Neuronal stem cell (in vitro differentiated cells): ENCODE measurements at regions not wholly inside any gene's neighbourhood (a gene's known extent, or its start where the extent isn't known, plus 50 kb on each side); places are given as distances from the start of the nearest gene placed in this dataset.
"Not testable (repeated sequence)": the region's sequence is repeated elsewhere in the genome, so short reads cannot be mapped to it uniquely, and the experiment has no call there.

Source experiments
- DNase-seq: peaks from one replicate; pipeline ENCODE4 v3.0.0-alpha.2; 2013; ENCODE audit warnings: low spot score
- H2AFZ ChIP-seq: one replicate; pipeline ENCODE4 v1.6.1; 2013; ENCODE audit warnings: mild to moderate bottlenecking, low read length, inconsistent platforms
- H2AK5ac ChIP-seq: 2 replicates; pipeline ENCODE4 v1.6.1; 2013; ENCODE audit warnings: low read depth, mild to moderate bottlenecking, inconsistent platforms, low read length, moderate library complexity, mixed read lengths
- H2BK120ac ChIP-seq: 2 replicates; pipeline ENCODE4 v1.6.1; 2013; ENCODE audit warnings: low read depth, mild to moderate bottlenecking, inconsistent platforms, low read length, moderate library complexity, mixed read lengths
- H2BK12ac ChIP-seq: one replicate; pipeline ENCODE4 v1.6.1; 2013; ENCODE audit warnings: low read length, inconsistent platforms
- H2BK15ac ChIP-seq: 2 replicates; pipeline ENCODE4 v1.6.1; 2013; ENCODE audit warnings: mild to moderate bottlenecking, low read length, inconsistent platforms, mixed read lengths
- H2BK5ac ChIP-seq: one replicate; pipeline ENCODE4 v1.6.1; 2013; ENCODE audit warnings: inconsistent platforms, mild to moderate bottlenecking, low read length, moderate library complexity
- H3K14ac ChIP-seq: one replicate; pipeline ENCODE4 v1.6.1; 2013; ENCODE audit warnings: low read length, inconsistent platforms
- H3K18ac ChIP-seq: 2 replicates; pipeline ENCODE4 v1.6.1; 2013; ENCODE audit warnings: low read length, inconsistent platforms
- H3K23ac ChIP-seq: 2 replicates; pipeline ENCODE4 v1.6.1; 2013; ENCODE audit warnings: low read depth, mild to moderate bottlenecking, mixed read lengths, low read length, inconsistent platforms; ENCODE audit not compliant: poor library complexity
- H3K27ac ChIP-seq: replicated peaks from 3 replicates; pipeline ENCODE4 v1.5.1; 2013; ENCODE audit warnings: low read length, inconsistent platforms
- H3K27me3 ChIP-seq, 3 experiments: 2 replicates each; pipeline ENCODE4 v1.6.1; 2013; ENCODE audit warnings: low read length in 3 of 3, mild to moderate bottlenecking in 2 of 3, inconsistent platforms in 1 of 3, low read depth in 1 of 3, mixed read lengths in 1 of 3, moderate library complexity in 1 of 3; ENCODE audit not compliant: control insufficient read depth in 3 of 3, insufficient read depth in 3 of 3
- H3K36me3 ChIP-seq, 2 donors: replicated peaks in 1 of 2; 2 replicates each; pipeline ENCODE4 v1.6.1; 2013; ENCODE audit warnings: low read length in 2 of 2; ENCODE audit not compliant: control insufficient read depth in 2 of 2, insufficient read depth in 2 of 2
- H3K4ac ChIP-seq: 2 replicates; pipeline ENCODE4 v1.6.1; 2013; ENCODE audit warnings: inconsistent platforms, mild to moderate bottlenecking, low read length, moderate library complexity
- H3K4me1 ChIP-seq, 2 donors: 1 replicate in 1 of 2; 2 replicates in 1 of 2; pipeline ENCODE4 v1.6.1; 2013; ENCODE audit warnings: low read length in 2 of 2, low read depth in 1 of 2; ENCODE audit not compliant: control insufficient read depth in 2 of 2, insufficient read depth in 1 of 2
- H3K4me2 ChIP-seq: one replicate; pipeline ENCODE4 v1.6.1; 2013; ENCODE audit warnings: mild to moderate bottlenecking, low read length, inconsistent platforms; ENCODE audit not compliant: insufficient read depth, poor library complexity, severe bottlenecking
- H3K4me3 ChIP-seq, 2 donors: 2 replicates each; pipeline ENCODE4 v1.5.1; 2013; ENCODE audit warnings: low read length in 2 of 2, mild to moderate bottlenecking in 2 of 2, inconsistent platforms in 1 of 2, moderate library complexity in 1 of 2
- H3K79me1 ChIP-seq: one replicate; pipeline ENCODE4 v1.6.1; 2013; ENCODE audit warnings: low read depth, mild to moderate bottlenecking, inconsistent platforms, low read length, moderate library complexity
- H3K9ac ChIP-seq: one replicate; pipeline ENCODE4 v1.6.1; 2013; ENCODE audit warnings: mild to moderate bottlenecking, low read depth, low read length, inconsistent platforms; ENCODE audit not compliant: poor library complexity
- H3K9me3 ChIP-seq, 2 donors: replicated peaks in 1 of 2; 2 replicates each; pipeline versions ENCODE3 to v1.6.1; 2013; ENCODE audit warnings: low read length in 2 of 2, mild to moderate bottlenecking in 2 of 2, inconsistent platforms in 1 of 2, low read depth in 1 of 2, mixed read lengths in 1 of 2, moderate library complexity in 1 of 2; ENCODE audit not compliant: control insufficient read depth in 2 of 2, insufficient read depth in 1 of 2
- H4K8ac ChIP-seq: one replicate; pipeline ENCODE4 v1.6.1; 2013; ENCODE audit warnings: low read depth, mild to moderate bottlenecking, inconsistent platforms, low read length, moderate library complexity
- H4K91ac ChIP-seq: one replicate; pipeline ENCODE4 v1.6.1; 2013; ENCODE audit warnings: low read length, low read depth, mild to moderate bottlenecking, inconsistent platforms; ENCODE audit not compliant: poor library complexity
- WGBS, 2 donors: extraction: QIAGEN DNeasy Blood & Tissue Kit; methylation state at CpG; one replicate each; pipeline ENCODE4 v1.1.7; 2013; ENCODE audit warnings: missing lambda C conversion rate in 2 of 2, mixed read lengths in 1 of 2; ENCODE audit not compliant: insufficient read length in 2 of 2, insufficient replicate concordance in 1 of 2; ENCODE audit errors: extremely low coverage in 2 of 2; 5-methylcytosine and 5-hydroxymethylcytosine counted together

- Histone ChIP-seq H3K23ac (no peak overlapping the region), H3K14ac (no peak overlapping the region), H3K4ac (no peak overlapping the region), H3K4me2 (no peak overlapping the region), H3K4me1 (peaks cover 0 to 8% of the 10 kb centered on the region in 2 donors), H2BK12ac (no peak overlapping the region), H3K18ac (no peak overlapping the region), H2AFZ (no peak overlapping the region), H3K4me3 (no peak overlapping the region), H2AK5ac (no peak overlapping the region), H2BK5ac (no peak overlapping the region), H4K91ac (no peak overlapping the region), H3K27ac (no peak overlapping the region), H3K36me3 (no peaks in the 10 kb centered on the region), H3K9ac (no peak overlapping the region), H4K8ac (no peak overlapping the region), H3K9me3 (no peaks in the 10 kb centered on the region), H2BK15ac (no peak overlapping the region), H2BK120ac (no peak overlapping the region), H3K27me3 (no peaks in the 10 kb centered on the region), H3K79me1 (no peaks in the 10 kb centered on the region)
- WGBS, 2 donors: no CpG with 5 or more reads among the region's 5 CpGs
- DNase-seq: no peak
Observed at GRCh38 chr2:60347781-60348180, 205.7 kb downstream of the BCL11A start.

DNA sequence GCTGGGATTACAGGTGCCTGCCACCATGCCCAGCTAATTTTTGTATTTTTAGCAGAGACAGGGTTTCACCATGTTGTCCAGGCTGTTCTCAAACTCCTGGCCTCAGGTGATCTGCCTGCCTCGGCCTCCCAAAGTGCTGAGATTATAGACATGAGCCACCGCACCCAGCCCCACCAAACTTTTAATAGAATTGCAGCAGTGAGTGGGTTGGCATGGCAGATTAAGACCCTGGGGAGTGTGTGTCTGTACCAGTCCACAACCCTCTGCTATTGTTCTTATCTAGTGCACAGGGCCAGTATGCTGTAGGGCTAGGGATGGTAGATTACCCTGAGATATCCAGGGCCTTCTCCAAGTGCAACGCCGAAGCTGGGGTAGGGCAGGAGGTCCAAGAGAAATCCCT lies 211.0 kb downstream of the BCL11A start:
- not testable (repeated sequence) for H3K27me3 ChIP-seq, DNase-seq
- WGBS, 2 donors: no CpG with 5 or more reads among the region's 4 CpGs

GRCh38 chr2:60341151-60341550 lies 212.3 kb downstream of the BCL11A start:
- WGBS, 2 donors: no CpG with 5 or more reads among the region's 7 CpGs
- no peak overlapping the region for H3K18ac ChIP-seq
- H4K8ac ChIP-seq: no peak overlapping the region

More for the DNA sequence above, 211.0 kb downstream of the BCL11A start:
- not testable (repeated sequence) for H2AK5ac ChIP-seq, H4K91ac ChIP-seq, H3K4ac ChIP-seq, H3K18ac ChIP-seq, H3K9ac ChIP-seq, H2BK12ac ChIP-seq, H3K36me3 ChIP-seq, H3K4me1 ChIP-seq, H2AFZ ChIP-seq, H2BK5ac ChIP-seq, H3K79me1 ChIP-seq, H3K14ac ChIP-seq, H2BK120ac ChIP-seq, H3K23ac ChIP-seq, H3K4me2 ChIP-seq, H3K4me3 ChIP-seq, H3K27ac ChIP-seq, H4K8ac ChIP-seq, H3K9me3 ChIP-seq, H2BK15ac ChIP-seq

DNA sequence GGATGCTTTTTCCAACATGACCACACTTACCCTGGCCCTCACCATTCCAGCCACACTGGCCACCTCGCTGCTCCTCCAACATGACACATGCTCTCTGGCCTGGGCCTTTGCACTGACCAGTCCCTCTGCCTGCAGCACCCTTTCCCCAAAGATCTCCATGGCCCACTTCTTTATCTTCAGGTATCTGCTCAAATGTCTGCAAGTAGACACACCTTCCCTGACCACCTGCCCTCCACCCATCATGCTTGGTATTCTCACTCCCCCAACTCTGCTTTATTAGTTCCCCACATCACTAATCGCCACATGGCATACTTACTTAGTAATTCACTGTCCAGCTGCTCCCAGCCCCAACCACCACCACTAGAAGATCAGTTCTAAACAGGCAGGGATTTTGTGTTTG lies 214.2 kb downstream of the BCL11A start:
- Histone ChIP-seq H3K36me3 (no peaks in the 10 kb centered on the region), H3K27me3 (no peaks in the 10 kb centered on the region), H2BK120ac (no peak overlapping the region), H3K4me3 (no peak overlapping the region), H3K27ac (no peak overlapping the region), H4K8ac (no peak overlapping the region), H3K4ac (no peak overlapping the region), H3K4me2 (no peak overlapping the region), H2AFZ (no peak overlapping the region), H4K91ac (no peak overlapping the region), H2BK15ac (no peak overlapping the region), H2AK5ac (no peak overlapping the region), H2BK12ac (no peak overlapping the region), H3K14ac (no peak overlapping the region), H3K4me1 (peaks cover 0 to 4% of the 10 kb centered on the region in 2 donors), H3K9ac (no peak overlapping the region), H3K18ac (no peak overlapping the region), H2BK5ac (no peak overlapping the region), H3K79me1 (no peaks in the 10 kb centered on the region), H3K23ac (no peak overlapping the region), H3K9me3 (no peaks in the 10 kb centered on the region)
- no peak for DNase-seq
- no CpG with 5 or more reads among the region's 2 CpGs for WGBS, 2 donors

More at GRCh38 chr2:60341151-60341550, 212.3 kb downstream of the BCL11A start:
- DNase-seq: no peak
- H2BK12ac ChIP-seq: no peak overlapping the region
- H3K4me1 ChIP-seq: peaks cover 0 to 1% of the 10 kb centered on the region in 2 donors
- H2AK5ac ChIP-seq: no peak overlapping the region
- H3K36me3 ChIP-seq: no peaks in the 10 kb centered on the region
- no peaks in the 10 kb centered on the region for H3K79me1 ChIP-seq
- no peak overlapping the region for H2BK15ac ChIP-seq
- no peak overlapping the region for H3K4ac ChIP-seq
- H3K9me3 ChIP-seq: no peaks in the 10 kb centered on the region
- H3K27me3 ChIP-seq: no peaks in the 10 kb centered on the region
- H2BK120ac ChIP-seq: no peak overlapping the region
- H3K9ac ChIP-seq: no peak overlapping the region
- H3K14ac ChIP-seq: no peak overlapping the region
- H2AFZ ChIP-seq: no peak overlapping the region
- no peak overlapping the region for H3K23ac ChIP-seq
- H4K91ac ChIP-seq: no peak overlapping the region
- H3K27ac ChIP-seq: no peak overlapping the region
- no peak overlapping the region for H3K4me3 ChIP-seq
- no peak overlapping the region for H3K4me2 ChIP-seq
- no peak overlapping the region for H2BK5ac ChIP-seq
